NCI-H1417 (cell line): ENCODE measurements at regions not wholly inside any gene's neighbourhood (a gene's known extent, or its start where the extent isn't known, plus 50 kb on each side); places are given as distances from the start of the nearest gene placed in this dataset.
A peak's percentile ranks its signal among the peaks of the same experiment; 100 is the strongest.

Experiments used
- DNase-seq, 3 experiments: peaks; one replicate each; lab custom pipeline; 2025; lab: John Stamatoyannopoulos, UW

DNA sequence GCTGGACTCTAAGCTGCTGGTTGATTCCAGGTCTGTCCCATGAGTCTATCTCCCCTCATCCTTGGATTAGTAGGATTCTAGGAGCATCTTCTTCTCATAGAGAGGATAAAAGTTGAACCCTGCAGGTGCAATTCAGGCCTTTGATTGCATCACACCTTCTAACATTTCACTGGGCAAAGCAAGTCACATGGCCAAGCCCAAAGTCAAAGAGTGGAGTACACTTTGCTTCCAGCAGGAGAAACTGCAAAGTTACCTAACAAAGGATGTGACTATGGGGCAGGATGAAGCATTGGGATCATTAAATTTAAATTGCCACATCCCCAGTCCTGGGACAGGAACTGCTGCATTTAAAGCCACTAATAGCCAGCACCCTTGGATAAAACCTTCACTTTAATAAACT, 51.0 kb upstream of the EGFLAM start:
- DNase-seq: no peak

DNA sequence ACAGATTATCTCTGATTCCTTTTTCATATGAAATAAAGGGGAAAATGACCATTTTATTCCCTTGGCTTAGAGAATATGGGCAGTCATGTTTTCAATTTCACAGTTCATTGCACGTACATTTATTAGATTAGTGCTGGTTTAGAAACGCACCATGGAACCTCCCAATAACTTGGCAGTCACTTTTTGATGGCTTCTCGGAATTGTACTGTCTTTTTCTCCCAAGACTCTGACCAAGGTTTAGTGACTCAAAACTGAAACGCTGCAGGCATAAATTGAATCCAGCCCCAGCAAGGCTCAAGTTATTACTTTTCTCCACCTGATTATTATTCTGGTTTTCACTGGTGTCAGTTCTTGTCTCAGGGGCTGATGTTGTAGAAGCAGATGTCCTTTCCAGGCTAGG, 55.6 kb upstream of the EGFLAM start:
- no peak for DNase-seq

DNA sequence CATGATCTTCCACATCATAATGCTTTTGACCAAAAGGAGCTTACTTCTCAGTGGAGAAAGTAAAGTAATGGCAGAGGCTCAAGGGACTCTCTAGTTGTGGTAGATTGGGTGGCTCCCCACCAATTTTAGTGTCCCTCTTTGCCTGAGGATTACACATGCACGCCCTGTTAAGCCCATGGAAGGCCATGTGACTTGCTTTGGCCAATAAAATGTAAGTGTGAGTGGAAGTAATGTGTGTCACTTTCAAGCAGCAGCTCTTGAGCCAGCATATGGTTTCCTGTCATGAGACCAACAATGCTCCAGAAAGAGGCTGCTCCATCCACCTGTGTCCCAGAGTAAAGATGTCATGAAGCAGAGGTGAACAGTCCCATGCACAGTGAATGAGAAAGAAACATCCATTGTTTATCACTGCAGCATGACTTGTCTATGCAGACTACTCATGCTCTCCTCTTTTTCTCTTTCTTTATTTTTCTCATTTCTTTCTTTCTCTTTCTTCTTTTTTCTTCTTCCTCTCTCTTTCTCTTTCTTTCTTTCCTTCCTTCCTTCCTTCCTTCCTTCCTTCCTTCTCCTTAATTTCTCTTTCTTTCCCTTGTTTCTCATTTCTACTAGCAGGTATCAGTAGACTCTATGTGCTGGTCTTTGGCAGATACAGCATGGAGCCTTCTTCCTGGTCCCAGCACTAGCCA, 57.3 kb upstream of the EGFLAM start:
- DNase-seq: no peak

DNA sequence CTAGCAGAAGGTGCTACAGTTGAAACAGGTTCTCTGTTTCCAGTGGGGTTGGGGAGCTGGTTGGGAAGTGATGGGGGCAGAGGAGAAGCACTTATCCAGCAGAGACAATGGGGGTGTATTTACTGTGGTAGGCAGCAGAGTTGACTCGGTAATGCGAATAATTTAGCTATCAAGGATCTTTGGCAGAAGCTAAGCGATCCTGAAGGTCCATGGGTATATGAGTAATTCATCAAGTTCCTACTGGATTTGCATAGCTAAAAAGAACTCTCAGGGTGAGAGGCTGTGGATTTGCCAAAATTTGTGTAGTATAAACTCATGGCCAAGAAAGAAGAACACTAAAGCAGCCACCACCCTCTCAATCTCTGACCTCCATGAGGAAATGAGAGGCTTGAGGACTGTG, 61.2 kb upstream of the EGFLAM start:
- DNase-seq: no peak

DNA sequence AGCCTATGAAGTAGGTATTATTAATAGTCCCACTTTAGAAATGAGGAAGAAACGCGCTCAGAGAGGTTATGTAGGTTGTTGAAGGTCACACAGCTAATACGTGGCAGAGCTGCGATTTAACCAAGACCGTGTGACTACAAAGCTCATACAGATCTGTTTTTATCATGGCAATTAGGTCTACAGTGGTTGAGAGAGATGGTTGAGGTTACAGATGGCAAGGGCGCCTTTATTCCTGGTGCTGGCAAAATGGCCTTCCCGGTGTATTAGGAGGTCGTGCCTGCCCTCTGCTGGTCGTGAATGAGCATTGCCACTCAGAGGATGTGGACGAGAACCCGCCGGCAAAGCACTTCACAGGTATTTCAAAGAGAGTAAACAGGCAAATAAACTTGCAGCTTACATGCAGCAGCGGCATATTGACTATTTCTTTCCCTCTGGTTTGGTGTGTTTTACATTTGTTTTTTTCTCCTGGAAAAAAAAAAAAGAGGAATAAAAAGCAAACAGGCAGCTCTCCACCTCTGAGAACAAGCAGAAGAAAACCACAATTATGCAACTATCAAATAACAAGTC, 65.3 kb upstream of the EGFLAM start:
- peak; percentile 48 to 81 (median 73) for DNase-seq

- DNase-seq: no peak
Observed at GRCh38 chr5:38191693-38192092, 66.7 kb upstream of the EGFLAM start.

GRCh38 chr5:38190111-38190510, 68.2 kb upstream of the EGFLAM start:
- DNase-seq: no peak

DNA sequence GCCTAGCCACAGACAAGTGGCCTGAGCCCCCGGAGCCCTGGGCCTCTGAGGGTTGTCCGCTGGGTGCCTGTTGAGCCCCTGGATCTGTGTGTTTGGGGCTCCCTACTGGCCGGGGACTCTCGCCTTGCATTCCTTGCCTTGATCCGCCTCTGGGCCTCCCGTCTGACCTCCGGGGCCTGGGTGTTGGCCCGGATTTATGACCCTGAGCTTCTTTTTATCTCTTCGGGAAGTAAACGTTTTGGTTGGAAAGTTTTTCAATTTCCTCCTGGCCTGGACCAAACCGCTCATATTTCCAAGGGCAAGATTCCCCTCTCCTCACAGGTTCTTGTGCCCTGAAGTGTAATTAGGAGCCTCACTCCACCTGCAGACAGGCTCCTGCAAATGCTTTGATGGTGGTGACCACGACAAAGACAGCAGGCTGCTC, 69.3 kb upstream of the EGFLAM start:
- DNase-seq: no peak

DNA sequence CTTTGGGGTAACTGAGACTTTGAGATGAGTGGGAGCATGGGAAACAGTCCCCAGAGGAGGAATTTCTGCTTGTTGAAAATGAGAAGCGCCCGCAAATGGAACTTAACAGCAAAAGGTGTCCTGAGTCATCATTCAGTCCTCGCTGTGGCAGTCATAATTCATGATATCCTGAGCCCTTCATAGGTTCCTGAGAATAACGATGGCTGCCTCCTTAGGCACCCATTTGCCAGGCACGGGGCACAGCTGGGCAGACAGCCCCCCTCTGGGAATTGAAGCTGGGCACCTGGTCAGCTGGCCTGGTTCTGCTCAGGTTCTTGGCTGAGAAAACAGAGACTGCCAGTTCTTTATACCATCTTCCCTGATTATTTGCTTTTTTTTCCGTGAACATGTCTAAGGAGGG, 69.8 kb upstream of the EGFLAM start:
- no peak for DNase-seq

DNA sequence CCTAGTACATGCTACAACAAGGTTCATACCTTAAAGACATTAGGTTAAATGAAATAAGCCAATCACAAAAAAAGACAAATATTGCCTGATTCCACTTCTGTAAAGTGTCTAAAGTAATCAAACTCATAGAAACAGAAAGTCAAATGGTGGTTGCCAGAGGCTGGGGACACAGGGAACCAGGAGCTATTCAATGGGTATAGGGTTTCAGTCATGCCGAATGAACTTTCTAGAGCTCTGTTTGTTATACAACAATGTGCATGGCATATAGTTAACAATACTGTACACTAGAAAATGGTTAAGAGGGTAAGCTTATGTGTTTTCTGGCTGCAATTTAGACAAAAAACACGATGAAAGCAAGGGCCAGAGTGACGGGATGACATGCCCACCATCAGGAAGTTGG, 70.8 kb upstream of the EGFLAM start:
- peak in 1 of 3 experiments; percentile 50 for DNase-seq

- no peak for DNase-seq
Observed at GRCh38 chr5:38184627-38185026, 73.7 kb upstream of the EGFLAM start.

DNA sequence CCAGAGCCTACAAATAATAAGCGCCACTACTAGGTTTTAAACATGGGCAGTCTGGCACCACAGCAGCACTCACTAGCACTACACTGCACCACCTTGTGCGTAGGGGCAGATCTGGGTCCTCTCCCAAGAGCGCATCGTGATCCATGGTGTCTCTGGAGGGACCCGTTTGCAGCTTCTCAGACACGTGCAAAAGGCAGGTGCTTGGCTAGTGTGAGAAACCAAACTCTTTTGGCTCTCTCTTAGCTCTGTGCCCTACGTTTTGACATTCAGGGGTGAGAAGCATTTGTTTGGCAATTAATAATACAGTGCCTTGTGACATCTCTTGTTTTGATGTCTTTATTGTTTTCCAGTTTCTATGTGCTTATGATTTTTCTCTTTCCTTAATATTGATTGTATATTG, 75.4 kb upstream of the EGFLAM start:
- no peak for DNase-seq

GRCh38 chr5:38168029-38168428, 90.3 kb upstream of the EGFLAM start:
- DNase-seq: no peak

DNA sequence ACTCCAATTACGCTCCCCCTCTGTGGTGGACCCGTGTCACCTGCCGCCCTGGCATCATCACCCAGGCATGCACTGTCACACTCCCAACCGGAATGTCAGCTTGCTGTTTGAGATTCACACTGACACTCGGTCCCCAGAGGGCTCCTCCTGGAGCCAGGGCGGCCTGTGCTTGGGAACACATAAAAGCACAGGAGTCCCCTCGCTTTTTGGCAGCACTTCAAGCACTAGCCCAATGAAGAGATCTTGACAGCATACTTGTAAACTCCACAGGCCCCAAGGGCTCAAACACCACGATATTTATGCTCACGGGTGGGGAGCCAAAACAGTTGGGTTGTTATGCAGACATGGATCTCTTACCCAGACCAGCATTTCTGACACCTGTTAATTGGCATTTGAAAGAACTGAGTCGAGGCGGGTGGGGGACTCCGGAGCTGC, 90.8 kb upstream of the EGFLAM start:
- peak in 2 of 3 experiments; percentile 12 to 55 for DNase-seq

DNA sequence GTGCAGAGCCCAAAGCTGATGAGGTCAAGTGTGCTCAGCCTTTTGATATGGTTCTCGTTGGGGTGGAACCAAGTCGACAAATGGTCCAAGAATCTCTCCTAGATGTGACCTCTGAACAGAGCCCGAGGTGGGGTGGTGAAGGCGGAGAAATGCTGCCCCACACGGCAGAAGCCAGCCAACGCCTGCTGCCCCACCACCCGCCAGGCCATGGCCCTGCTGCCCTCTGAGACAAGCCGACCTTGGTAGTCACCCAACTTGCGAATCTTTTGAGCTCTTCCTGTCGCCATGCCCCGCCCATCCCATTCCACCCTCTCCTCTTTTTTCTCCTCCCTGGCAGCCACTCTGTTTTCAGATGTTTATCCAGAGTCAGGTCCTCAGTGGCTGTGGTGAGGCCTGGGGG, 91.5 kb upstream of the EGFLAM start:
- DNase-seq: no peak

DNA sequence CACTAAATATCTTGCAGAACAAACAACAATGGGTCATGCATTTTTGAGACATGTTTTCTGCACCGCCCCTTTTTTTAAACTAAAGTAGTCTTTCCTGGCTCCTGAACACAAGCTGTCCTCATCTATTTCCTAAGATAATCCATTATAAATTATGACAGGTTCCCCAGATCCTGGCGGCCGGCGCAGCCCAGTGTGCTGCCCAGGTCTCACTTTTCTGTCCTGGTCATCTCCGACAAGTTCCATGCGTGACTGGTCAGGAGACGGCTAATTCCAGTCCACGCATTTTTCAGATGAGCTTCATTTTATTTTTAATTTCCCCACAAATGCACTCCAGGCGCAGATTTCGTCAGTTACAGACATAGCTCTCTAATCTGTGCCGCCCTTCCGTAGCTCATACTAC, 92.9 kb upstream of the EGFLAM start:
- no peak for DNase-seq

- no peak for DNase-seq
Observed at GRCh38 chr5:38164776-38165399, 93.5 kb upstream of the EGFLAM start.

DNA sequence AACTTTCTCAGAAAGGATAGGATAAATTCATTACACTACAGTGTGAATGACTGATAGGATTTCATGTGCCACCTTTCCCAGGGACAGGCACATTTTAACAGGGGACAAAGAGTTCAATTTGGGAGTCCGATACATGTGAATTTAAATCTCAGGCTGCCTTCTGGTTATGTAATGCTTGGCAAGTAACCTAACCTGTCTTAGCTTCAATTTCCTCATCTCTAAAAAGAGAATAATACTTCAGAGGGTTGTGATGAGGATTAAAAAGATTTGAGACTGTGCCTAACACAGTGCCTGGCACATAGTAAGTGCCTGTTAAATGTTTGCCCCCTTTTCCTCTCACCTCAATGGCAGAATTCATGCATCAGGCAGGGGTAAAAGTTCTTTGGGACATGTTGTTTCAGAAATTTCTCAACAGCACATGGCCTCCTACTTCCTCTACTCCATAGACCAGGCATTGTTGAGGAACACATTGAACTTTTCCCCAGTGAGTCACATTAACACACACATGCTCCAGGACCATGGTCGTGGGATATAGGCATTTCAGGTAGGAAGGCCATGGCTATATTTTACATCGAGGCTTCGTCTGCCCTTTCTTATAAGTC, 94.6 kb upstream of the EGFLAM start:
- no peak for DNase-seq

GRCh38 chr5:38162625-38163024, 95.7 kb upstream of the EGFLAM start:
- DNase-seq: no peak

GRCh38 chr5:38157024-38157423, 101.3 kb upstream of the EGFLAM start:
- no peak for DNase-seq

DNA sequence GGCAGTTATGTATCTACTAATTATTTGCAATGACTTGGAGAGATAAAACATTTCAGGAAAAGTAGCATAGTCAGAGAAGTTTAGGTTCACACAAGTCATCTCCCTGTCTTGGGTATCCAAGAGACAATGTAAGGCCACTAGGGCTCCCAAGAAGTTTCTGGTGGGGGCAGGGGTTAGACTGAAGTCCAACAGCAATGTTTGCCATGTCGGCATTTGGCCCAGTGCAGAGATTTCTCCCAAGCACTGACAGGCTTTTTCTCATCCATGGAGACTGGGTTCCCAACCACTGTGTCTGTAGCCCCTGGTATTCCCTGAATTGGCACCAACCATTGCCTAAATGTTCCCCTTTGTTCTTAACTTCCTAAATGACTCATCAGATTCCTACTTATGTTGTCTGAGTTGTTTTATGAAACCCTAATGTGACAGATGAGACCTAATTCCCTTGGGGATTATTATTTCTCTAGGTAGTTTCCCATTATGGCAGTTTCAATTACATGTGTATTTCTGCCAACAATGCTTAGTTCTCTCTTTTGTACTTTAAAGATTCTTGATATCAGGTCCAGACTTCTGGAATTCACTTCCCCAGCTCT, 103.6 kb upstream of the EGFLAM start:
- no peak for DNase-seq

- DNase-seq: no peak
Observed at GRCh38 chr5:38151878-38152277, 106.5 kb upstream of the EGFLAM start.

GRCh38 chr5:38149815-38150195, 108.6 kb upstream of the EGFLAM start:
- no peak for DNase-seq
